ENCODE measurements at regions not wholly inside any gene's neighbourhood (a gene's known extent, or its start where the extent isn't known, plus 50 kb on each side); places are given as distances from the start of the nearest gene placed in this dataset.

GRCh38 chr6:100267721-100268123 lies 197.0 kb downstream of the SIM1 start:
- DNase-seq (ENCODE audit: low read depth) = no peak

GRCh38 chr6:100266494-100267401 lies 198.0 kb downstream of the SIM1 start:
- DNase-seq (ENCODE audit: low read depth) = no peak

- DNase-seq (ENCODE audit: low read depth) = no peak
These were observed 202.6 kb downstream of the SIM1 start for GRCh38 chr6:100262086-100262485.

- no peak for DNase-seq (ENCODE audit: low read depth)
These were observed 203.2 kb downstream of the SIM1 start for GRCh38 chr6:100261486-100261885.

DNA sequence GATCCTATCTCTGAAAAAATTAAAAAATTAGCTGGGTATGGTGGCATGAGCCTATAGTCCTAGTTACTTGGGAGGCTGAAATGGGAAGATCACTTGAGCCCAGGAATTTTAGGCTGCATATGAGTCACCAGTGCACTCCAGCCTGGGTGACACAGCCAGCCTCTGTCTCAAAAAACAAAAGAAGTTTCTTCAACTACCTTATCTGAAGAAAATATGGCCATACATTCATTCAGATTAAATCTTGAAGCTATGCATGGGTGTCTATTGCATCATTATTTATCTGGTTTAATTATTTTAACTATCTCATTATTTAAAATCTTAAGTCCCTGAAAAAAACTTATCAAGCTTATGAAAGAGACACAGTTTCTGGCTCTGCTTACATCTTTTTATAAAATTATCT lies 204.1 kb downstream of the SIM1 start:
- no peak for DNase-seq (ENCODE audit: low read depth)

DNA sequence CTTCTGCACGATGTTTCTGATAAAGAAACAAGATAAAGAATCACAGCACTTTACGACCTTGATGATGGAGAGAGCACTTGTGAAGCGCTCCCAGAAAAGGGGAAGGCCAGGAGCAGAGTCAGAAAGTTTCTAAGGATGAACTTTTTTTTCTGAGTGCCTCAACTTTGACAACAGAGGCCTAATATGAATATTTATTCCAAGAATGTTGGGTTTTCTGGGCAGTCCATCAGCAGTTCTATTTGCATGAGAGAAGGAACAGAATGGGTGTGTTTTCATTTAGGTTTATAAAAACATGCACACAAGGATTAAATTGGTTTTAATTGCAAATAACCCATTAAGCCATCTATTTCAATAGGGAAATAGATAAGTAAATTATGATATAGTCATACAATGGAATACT lies 204.9 kb downstream of the SIM1 start:
- no peak for DNase-seq (ENCODE audit: low read depth)

DNA sequence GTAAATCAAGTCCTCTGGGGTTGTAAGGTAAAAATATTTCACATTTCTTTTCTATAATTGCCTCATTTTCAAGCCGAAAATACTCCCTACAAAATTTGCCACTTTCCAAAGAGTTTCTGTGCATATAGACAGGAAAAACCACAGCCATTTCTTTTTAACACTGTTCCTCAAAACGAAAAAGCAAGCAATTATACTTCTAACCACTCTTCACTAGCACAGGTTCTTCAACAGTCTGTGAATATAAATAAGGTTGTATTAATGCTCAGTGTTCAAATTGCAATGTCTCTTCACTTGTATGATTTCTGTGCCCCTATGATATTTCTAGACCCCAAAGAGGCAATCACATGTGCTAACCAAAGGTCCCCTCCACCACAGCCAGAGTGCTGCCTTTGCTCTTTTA lies 206.0 kb downstream of the SIM1 start:
- no peak for DNase-seq (ENCODE audit: low read depth)

DNA sequence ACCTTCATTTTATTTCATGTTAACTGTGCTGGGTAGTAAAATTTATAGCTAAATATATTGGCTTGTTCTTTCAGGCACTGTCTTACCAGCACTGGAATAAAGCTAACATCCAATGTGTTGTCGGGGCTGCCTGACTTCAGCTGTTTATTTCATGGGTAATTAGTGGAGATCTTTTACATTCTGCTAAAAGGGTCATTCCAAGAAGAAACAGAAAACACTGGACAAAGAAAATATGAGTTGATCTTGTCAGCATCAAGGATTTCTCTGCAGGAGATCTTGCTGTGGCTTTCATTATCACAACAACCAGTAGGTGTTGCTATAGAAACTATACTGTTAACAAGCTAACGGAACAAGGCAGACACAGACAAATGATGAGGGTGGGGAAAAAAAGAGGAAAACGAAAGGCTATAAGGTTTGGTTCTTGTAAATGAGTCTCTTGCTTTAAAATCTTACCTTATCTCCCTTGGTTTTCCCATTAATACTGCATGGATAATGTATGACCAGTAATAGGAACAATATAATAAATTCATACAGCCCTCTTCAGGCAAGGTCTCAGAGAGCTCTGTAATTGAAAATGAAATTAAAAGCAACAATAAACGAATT lies 206.8 kb downstream of the SIM1 start:
- DNase-seq (ENCODE audit: low read depth) = no peak

DNA sequence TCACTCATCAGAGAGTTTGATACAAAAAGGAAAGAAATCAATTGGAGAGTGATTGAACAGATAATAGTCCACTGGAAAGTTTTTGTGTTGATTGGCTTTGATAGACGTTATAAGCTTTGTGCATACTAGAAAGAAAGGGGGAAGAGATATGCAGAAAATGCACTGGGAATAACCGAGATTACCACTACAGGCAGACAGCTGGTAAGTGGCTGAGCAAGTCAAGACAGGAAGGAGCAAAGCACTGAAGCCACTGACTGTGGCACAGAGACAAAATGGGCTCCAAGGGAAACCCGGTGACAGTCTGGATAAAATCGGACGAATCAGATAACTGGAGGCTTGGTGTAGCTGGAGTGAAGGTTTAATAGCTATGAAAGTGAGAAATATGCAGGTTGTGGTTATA lies 209.0 kb downstream of the SIM1 start:
- DNase-seq (ENCODE audit: low read depth) = no peak

GRCh38 chr6:100247123-100247522 lies 217.6 kb downstream of the SIM1 start:
- no peak for DNase-seq (ENCODE audit: low read depth)

GRCh38 chr6:100246206-100246605 lies 218.5 kb downstream of the SIM1 start:
- DNase-seq (ENCODE audit: low read depth) = no peak

DNA sequence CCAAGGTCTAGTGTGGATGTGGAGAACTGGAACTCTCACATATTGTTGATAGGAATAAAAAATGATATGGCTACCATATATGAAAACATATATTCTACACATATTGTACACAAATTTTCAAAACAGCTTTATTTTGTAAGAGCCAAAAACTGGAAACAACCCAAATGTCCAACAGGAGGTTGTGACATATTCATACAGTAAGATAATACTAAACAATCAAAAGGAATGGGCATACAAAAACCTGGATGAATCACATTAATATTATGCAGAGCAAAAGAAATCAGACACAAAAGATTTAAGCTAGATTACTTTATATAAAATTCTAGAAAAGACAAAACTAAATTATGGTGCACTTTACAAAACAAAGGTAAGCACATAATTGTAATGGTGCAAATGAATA lies 223.9 kb downstream of the SIM1 start:
- DNase-seq (ENCODE audit: low read depth) = no peak

DNA sequence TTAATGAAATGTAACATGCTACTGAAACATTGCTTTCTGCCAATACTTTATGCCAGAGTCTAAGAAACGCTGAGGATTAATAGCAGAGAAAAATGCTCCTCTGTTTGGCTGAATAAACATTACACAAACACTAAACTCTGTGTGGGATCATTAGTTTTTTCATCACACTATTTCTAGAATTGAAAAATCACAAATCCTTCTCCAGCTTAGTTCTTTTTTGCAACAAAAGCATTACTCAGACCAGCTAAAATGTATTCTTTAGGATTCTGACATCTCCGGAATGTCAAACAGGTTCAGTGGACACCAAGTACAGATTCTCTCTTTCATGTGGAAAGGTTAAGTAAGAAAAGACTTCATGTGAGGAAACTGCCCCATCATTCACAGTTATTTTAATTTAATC lies 226.9 kb downstream of the SIM1 start:
- DNase-seq (ENCODE audit: low read depth) = no peak

GRCh38 chr6:100236389-100236788 lies 228.3 kb downstream of the SIM1 start:
- DNase-seq (ENCODE audit: low read depth) = no peak

DNA sequence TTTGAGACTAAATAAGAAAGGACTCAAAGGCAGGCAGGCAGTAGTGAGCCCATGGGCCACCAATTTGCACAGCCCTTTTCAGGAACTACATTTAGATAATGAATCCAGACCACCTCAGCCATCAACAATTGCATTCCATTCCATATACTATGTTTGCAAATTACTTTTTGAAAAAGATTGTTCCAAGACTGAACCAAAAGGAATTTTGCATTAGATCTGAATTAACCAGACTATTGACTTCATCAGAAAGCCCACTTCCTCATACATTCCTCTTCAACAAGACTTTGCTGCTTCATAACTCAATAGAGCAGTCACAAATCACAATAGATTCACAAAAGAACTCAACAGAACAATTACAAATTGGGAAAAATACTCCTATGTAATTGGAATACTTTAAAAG lies 229.1 kb downstream of the SIM1 start:
- no peak for DNase-seq (ENCODE audit: low read depth)

GRCh38 chr6:100234625-100235024 lies 230.1 kb downstream of the SIM1 start:
- DNase-seq (ENCODE audit: low read depth) = no peak

- no peak for DNase-seq (ENCODE audit: low read depth)
These were observed 231.7 kb downstream of the SIM1 start for GRCh38 chr6:100232781-100233573.

- DNase-seq (ENCODE audit: low read depth) = no peak
These were observed 233.8 kb downstream of the SIM1 start for GRCh38 chr6:100230953-100231316.

DNA sequence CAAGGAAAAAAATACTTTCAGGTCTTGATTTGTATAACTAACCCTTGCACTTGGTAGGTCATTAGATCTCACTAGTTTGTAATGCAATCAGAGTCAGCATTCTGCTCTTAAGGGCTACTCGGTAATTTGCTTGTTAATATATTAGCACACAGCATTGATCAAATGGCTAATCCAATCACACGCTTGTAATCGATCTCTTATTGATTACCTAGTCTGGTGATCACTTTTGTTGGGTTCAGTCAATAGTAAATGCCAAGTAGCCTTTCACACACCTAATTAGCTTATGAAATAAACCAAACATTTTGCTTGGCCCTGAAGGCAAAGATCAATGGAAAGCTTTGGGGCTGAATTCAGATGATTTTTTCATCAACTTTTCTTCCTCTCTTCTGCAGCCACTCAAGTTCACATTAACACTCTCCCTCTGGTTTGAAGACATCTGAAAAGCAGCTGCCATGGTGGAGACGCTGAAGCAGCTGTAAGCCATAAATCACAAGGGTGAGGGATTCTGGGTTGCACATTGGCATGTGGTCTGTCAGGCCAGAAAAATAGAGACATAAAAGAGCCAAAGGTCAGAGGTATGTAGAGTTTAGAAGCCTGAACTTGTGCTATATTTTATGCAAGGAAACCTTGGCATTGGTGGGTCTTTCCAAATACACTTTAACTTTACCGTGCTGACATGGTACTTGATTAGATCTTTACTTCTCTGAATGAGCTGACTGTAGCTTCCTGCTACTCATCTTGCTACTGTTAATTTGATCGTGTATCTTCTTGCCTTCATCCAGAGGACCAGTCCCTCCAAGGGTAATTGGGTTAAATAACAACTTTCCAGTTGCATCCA lies 234.4 kb downstream of the SIM1 start:
- DNase-seq (ENCODE audit: low read depth) = no peak

GRCh38 chr6:100229512-100229911 lies 235.2 kb downstream of the SIM1 start:
- DNase-seq (ENCODE audit: low read depth) = no peak

DNA sequence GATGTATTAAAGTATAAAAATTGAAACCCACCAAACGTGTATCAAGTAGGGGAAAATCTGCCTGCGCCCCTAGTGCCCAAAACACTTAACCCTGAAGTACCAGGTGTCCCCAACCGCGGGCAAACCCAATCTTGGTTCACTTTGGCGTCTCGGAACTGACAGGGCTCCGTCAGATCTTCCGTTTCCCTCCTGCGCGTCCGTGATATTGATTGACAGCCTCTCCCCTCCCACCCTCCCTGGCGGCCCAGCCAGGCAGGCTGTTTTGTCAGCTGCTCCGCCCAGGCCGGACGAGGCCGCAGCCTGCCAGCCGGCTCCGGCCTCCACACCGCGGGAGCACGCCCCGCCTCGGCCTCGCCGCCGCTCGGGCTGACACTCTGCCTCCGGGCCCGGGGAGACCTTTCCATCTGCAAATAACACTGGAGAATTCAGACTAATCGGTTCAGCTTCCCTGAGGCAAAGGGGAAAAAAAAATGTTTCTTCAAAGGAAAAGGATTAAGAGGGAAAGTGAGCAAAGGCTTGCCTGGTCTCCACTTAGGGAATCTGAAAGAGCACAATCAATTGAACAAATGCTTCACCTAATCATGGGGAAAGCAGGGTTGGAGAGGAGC lies 234.9 kb upstream of the MCHR2 start:
- peak; percentile 5 for DNase-seq (ENCODE audit: low read depth)

DNA sequence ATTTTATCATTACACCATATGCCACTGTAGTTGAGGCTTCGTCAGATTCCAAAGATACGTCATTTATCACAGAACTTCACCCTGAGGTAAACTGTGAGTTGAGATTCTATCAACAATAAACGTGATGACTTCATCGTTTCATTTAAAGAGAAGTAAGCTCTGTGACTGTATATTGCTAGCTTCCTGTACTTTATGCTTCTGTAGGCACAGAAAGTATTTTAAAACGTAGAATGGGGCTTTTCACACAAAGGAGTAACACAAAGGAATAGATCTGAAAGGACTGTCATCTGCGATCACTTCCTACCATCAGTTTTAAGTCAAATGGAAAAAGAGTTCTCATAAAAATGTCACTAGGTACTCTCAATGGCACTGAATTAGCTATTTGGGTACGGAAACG lies 234.4 kb upstream of the MCHR2 start:
- no peak for DNase-seq (ENCODE audit: low read depth)
